ENCODE measurements at regions not wholly inside any gene's neighbourhood (a gene's known extent, or its start where the extent isn't known, plus 50 kb on each side); places are given as distances from the start of the nearest gene placed in this dataset.

DNA sequence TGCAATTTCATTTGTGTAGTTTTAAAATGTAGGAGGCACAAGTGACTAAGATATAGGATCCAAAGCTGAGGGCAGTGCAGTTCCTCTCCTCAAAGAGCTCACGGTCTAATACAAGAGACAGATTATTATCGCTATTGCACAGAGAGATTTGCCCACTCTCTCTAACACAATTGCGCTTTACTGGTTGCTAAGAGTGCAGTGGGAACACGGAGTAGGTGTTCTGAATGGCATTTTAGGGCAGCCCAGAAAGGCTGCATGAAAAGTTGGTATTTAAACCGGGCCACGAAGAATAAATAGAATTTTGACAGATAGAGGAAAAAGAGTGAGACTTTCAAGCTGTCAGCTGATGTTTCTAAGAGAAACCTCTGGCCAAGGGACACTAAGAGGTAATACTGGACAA, 79.5 kb downstream of the BLID start:
- H3K4me3 Mint-ChIP-seq, result no peak overlapping the region
- no peaks in the 10 kb centered on the region for H3K4me1 Mint-ChIP-seq
- intact Hi-C loops (cut with DNase I, micrococcal nuclease), result no loop called here
- no peak for DNase-seq
- CTCF ChIA-PET, result no interaction called here
- H3K36me3 Mint-ChIP-seq (ENCODE audit: low read depth), result no peaks in the 10 kb centered on the region
- H3K27me3 Mint-ChIP-seq, result peaks cover 6% of the 10 kb centered on the region
- H3K9me3 Mint-ChIP-seq (ENCODE audit: low read depth), result no peaks in the 10 kb centered on the region
- ATAC-seq, result no peak
- no peak overlapping the region for H3K27ac Mint-ChIP-seq
- POLR2A ChIA-PET, result no interaction called here

DNA sequence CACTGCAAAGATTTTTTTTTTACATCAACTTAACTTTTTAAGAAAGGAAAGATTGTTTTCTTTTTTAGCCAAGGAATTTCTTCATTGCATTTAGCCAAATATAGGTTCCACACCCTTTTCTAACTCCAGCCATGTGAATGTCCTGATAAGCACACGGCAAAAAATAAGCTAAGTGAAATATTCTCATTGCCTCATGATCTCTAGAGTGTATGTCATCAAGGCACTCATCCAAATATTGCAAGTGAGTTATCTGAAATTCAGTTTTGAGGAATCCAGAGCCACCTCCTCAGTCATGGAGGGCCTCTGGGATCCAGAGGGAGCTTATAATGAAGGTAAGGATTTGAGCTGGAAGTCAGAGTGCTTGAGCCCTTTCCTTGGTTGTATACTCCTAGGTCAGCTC, 80.0 kb downstream of the BLID start:
- intact Hi-C loops (cut with DNase I, micrococcal nuclease), result no loop called here
- Mint-ChIP-seq H3K27ac (no peak overlapping the region), H3K27me3 (peaks cover 6% of the 10 kb centered on the region), H3K36me3 (ENCODE audit: low read depth) (no peaks in the 10 kb centered on the region), H3K4me1 (no peaks in the 10 kb centered on the region), H3K4me3 (no peak overlapping the region), H3K9me3 (ENCODE audit: low read depth) (no peaks in the 10 kb centered on the region)
- no peak for ATAC-seq
- no peak for DNase-seq
- ChIA-PET POLR2A (no interaction called here), CTCF (no interaction called here)

DNA sequence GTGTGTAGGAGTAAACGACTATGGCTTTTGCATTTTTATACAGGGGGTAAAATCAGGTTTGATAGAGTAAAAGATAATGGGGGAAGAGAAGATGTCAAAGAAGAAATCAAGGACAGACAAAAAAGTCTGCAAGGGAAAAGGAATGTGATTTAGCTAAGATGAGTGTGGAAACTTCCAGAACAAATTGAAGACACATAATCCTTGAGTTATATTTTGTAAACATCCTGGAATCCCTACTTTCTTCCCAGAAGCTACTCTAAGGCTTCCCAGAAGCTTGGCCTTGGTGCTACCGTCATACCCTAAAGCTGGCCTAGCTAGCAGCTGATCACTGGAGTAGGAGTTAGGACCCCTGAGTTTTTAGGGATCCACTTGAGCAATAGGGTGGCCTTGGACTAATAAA, 82.4 kb downstream of the BLID start:
- H3K4me3 Mint-ChIP-seq, result no peak overlapping the region
- no peaks in the 10 kb centered on the region for H3K4me1 Mint-ChIP-seq
- ATAC-seq, result no peak
- H3K27me3 Mint-ChIP-seq, result peaks cover 2% of the 10 kb centered on the region
- intact Hi-C loops (cut with DNase I, micrococcal nuclease), result no loop called here
- DNase-seq, result no peak
- H3K9me3 Mint-ChIP-seq (ENCODE audit: low read depth), result no peaks in the 10 kb centered on the region
- POLR2A ChIA-PET, result no interaction called here
- H3K36me3 Mint-ChIP-seq (ENCODE audit: low read depth), result no peaks in the 10 kb centered on the region
- CTCF ChIA-PET, result interaction anchor here (0.5 kb wide), 1 partner anchor 10 kb away, joined by 3 read pairs; no protein-coding TSS in a partner anchor
- H3K27ac Mint-ChIP-seq, result no peak overlapping the region

DNA sequence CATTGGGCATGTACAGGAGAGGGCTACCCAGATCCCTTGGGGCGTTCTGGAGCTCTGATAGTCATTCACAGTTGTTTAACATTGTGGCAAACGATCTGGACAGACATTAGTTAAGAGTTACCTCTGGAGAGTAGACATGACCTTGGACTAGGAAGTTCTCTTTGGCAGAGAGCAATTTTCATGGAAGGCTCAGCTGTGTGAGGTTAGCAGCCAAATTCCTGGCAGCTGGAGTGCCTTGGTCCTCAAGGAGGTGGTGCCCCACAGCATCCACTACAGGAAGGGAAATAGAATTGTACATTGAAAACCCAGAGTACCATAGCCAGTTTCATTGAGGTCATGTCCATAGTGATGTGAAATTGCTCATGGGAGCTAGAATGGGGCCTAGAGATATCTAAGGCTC, 82.8 kb downstream of the BLID start:
- peaks cover 5% of the 10 kb centered on the region for H3K27me3 Mint-ChIP-seq
- H3K9me3 Mint-ChIP-seq (ENCODE audit: low read depth), result no peaks in the 10 kb centered on the region
- ATAC-seq (no peak), DNase-seq (no peak)
- no peak overlapping the region for H3K4me3 Mint-ChIP-seq
- ChIA-PET CTCF (no interaction called here), POLR2A (no interaction called here)
- H3K27ac Mint-ChIP-seq, result no peak overlapping the region
- H3K36me3 Mint-ChIP-seq (ENCODE audit: low read depth), result no peaks in the 10 kb centered on the region
- H3K4me1 Mint-ChIP-seq, result no peaks in the 10 kb centered on the region
- intact Hi-C loops (cut with DNase I, micrococcal nuclease), result no loop called here

DNA sequence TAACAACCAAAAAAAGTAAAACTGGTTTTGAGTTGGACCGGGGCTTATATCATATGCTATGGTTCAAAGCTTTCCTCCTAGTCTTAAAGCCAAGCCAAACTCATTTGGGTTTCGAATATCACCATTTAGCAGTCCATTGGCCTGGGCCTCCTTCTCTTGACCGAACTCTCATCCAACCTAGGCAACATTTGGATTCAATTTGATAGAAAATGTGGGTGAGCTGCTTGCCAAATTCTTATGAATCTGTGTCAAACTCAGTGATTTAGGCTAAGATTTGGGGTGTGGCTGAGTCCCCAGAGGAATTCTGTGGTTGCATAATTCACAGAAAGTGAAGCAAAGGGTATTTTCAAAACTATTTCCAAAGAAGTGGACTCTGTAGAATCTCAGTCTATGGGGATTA, 83.7 kb downstream of the BLID start:
- no peak overlapping the region for H3K27ac Mint-ChIP-seq
- CTCF ChIA-PET, result no interaction called here
- H3K36me3 Mint-ChIP-seq (ENCODE audit: low read depth), result no peaks in the 10 kb centered on the region
- POLR2A ChIA-PET, result no interaction called here
- DNase-seq (no peak), ATAC-seq (no peak)
- H3K4me3 Mint-ChIP-seq, result no peak overlapping the region
- H3K27me3 Mint-ChIP-seq, result peaks cover 3% of the 10 kb centered on the region
- no peaks in the 10 kb centered on the region for H3K9me3 Mint-ChIP-seq (ENCODE audit: low read depth)
- intact Hi-C loops (cut with DNase I, micrococcal nuclease), result no loop called here
- no peaks in the 10 kb centered on the region for H3K4me1 Mint-ChIP-seq

DNA sequence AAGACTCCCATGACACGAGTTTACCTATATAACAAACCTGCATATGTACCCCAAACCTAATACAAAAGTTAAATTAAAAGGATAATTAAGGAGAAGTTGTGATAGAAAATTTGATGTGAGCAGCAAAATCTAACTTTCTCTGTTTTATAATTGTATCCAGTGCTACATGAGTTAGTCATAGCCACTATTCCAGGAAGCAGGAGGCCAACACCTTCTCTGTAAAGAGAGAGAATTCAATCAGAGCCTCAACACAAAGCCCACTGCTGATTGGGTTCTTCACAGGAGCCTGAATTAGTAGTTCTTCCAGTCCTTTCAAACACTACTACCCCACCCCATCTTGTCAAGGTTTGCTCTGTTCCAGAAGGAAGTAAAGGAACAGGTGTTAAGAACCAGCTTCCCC, 84.2 kb downstream of the BLID start:
- H3K27ac Mint-ChIP-seq, result no peak overlapping the region
- H3K9me3 Mint-ChIP-seq (ENCODE audit: low read depth), result no peaks in the 10 kb centered on the region
- no peak for ATAC-seq
- peaks cover 6% of the 10 kb centered on the region for H3K27me3 Mint-ChIP-seq
- H3K4me1 Mint-ChIP-seq, result no peaks in the 10 kb centered on the region
- ChIA-PET POLR2A (no interaction called here), CTCF (no interaction called here)
- DNase-seq, result no peak
- no peaks in the 10 kb centered on the region for H3K36me3 Mint-ChIP-seq (ENCODE audit: low read depth)
- no peak overlapping the region for H3K4me3 Mint-ChIP-seq
- intact Hi-C loops (cut with DNase I, micrococcal nuclease), result no loop called here

DNA sequence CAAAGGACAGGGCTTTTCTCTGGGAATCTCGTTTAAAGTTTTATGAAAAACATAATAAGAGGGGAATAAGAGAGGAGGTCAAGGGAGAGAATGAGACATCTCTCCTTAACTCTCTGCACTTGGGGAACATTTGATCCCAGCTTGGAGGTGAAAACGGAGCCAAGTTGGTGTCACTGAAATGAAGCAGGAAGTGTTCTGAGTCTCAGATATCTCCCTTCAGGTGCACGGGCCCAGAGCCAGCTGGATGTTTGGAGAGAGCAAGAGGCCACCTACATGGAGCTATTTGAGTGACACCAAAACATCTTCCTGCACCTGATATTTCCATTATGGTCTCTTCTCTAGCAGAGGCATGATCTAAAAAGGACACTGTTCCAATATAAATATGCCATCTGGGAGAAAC, 85.7 kb downstream of the BLID start:
- Mint-ChIP-seq H3K27ac (no peak overlapping the region), H3K36me3 (ENCODE audit: low read depth) (no peaks in the 10 kb centered on the region), H3K4me1 (no peaks in the 10 kb centered on the region), H3K9me3 (ENCODE audit: low read depth) (no peaks in the 10 kb centered on the region), H3K4me3 (no peak overlapping the region), H3K27me3 (peaks cover 10% of the 10 kb centered on the region)
- ATAC-seq (no peak), DNase-seq (no peak)
- CTCF ChIA-PET, result no interaction called here
- intact Hi-C loops (cut with DNase I, micrococcal nuclease), result no loop called here
- POLR2A ChIA-PET, result no interaction called here

DNA sequence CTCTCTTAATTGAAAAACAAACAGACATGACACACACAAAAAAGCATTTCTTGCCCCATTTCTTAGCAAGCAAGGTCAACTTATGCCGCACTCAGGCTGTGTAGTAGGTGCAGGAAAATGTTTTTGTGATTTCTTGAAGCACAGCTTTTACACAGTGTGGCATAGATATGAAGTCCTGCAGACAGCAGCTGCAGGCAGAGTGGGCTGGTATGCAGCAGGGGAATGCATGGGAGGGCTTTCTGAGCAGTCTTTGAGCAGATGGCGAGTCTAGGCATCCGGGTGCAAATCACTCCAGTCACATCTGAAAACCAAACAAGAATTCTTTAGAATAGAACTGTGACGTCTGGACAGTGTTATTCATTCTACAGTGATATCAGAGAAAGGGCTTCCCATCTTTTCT, 87.5 kb downstream of the BLID start:
- DNase-seq (no peak), ATAC-seq (no peak)
- no peak overlapping the region for H3K4me3 Mint-ChIP-seq
- H3K27me3 Mint-ChIP-seq, result peaks cover 10% of the 10 kb centered on the region
- no peaks in the 10 kb centered on the region for H3K36me3 Mint-ChIP-seq (ENCODE audit: low read depth)
- H3K27ac Mint-ChIP-seq, result no peak overlapping the region
- intact Hi-C loops (cut with DNase I, micrococcal nuclease), result no loop called here
- no peaks in the 10 kb centered on the region for H3K4me1 Mint-ChIP-seq
- CTCF ChIA-PET, result interaction anchor here (1.8 kb wide), 1 partner anchor 12 kb away, joined by 4 read pairs; no protein-coding TSS in a partner anchor
- no peaks in the 10 kb centered on the region for H3K9me3 Mint-ChIP-seq (ENCODE audit: low read depth)
- POLR2A ChIA-PET, result no interaction called here

DNA sequence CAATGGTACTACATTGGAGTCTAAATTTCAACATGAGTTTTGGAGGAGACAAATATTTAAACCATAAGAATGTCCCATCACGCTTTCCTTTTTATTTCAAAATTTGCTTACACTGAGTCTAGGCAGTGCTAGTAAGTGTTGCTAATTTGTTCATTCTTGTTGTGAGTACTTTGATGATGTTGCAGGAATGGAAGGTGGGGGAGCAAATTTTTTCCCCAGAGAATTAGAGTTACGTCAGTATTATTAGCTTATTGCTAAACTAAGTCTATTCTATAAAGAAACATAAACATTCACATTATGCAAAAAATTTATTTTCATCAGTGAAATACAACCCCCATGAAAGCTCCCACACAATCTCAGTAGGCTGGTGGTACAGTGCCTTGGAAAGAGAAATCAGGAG, 88.0 kb downstream of the BLID start:
- no peak overlapping the region for H3K4me3 Mint-ChIP-seq

DNA sequence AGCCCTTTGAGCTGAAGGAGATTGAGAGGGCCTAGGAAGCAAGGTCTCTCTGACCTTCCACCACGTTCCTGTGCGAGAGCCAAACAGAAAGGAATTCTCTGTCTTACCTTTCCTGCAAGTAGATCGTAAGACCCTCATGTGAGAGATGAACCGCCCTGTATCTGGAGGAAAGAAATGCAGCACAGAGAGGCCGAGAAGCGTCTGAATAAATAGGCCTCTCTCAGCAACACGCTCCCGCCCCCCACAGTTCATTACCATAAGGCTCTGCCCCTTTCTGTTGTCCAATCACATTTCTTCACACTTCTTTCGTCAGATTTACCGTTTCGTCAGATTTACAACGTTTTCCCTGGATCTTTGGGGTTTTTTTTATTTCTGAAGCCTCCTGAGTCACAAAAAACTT, 90.3 kb downstream of the BLID start:
- POLR2A ChIA-PET, result no interaction called here
- no peak for DNase-seq

More for the DNA sequence above, 88.0 kb downstream of the BLID start:
- ChIA-PET POLR2A (no interaction called here), CTCF (interaction anchor here (1.8 kb wide), 1 partner anchor 13 kb away, joined by 4 read pairs; no protein-coding TSS in a partner anchor)
- no peaks in the 10 kb centered on the region for H3K36me3 Mint-ChIP-seq (ENCODE audit: low read depth)
- intact Hi-C loops (cut with DNase I, micrococcal nuclease), result no loop called here
- DNase-seq (no peak), ATAC-seq (no peak)
- H3K9me3 Mint-ChIP-seq (ENCODE audit: low read depth), result no peaks in the 10 kb centered on the region
- H3K27ac Mint-ChIP-seq, result no peak overlapping the region
- no peaks in the 10 kb centered on the region for H3K4me1 Mint-ChIP-seq
- H3K27me3 Mint-ChIP-seq, result peaks cover 10% of the 10 kb centered on the region

DNA sequence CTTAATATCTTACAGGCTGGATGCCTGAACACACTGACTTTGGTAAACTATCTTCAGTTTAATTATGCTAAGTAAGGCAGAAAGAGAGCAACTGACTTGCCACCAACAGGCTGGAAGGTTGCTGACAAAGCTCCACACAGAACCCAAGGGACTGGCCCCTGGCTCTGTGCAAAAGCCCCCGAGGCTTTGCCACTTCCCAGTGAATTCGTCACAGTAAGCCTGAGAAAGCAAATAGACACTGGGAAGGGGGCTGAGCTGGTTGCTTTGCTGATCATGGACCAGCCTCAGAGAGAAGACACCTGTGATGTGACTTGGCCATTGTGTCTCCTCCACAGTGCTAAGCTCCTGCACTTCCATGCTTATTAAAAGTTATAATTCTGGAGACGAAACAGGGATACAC, 91.7 kb downstream of the BLID start:
- no peak for DNase-seq

More for the DNA sequence above, 90.3 kb downstream of the BLID start:
- Mint-ChIP-seq H3K4me1 (no peaks in the 10 kb centered on the region), H3K36me3 (ENCODE audit: low read depth) (no peaks in the 10 kb centered on the region), H3K27me3 (peaks cover 16% of the 10 kb centered on the region), H3K27ac (no peak overlapping the region), H3K4me3 (no peak overlapping the region), H3K9me3 (ENCODE audit: low read depth) (no peaks in the 10 kb centered on the region)
- intact Hi-C loops (cut with DNase I, micrococcal nuclease), result no loop called here
- CTCF ChIA-PET, result interaction anchor here (0.6 to 0.9 kb wide), 3 partner anchors 21 to 652 kb away, joined by 3 read pairs; no protein-coding TSS in a partner anchor
- no peak for ATAC-seq

DNA sequence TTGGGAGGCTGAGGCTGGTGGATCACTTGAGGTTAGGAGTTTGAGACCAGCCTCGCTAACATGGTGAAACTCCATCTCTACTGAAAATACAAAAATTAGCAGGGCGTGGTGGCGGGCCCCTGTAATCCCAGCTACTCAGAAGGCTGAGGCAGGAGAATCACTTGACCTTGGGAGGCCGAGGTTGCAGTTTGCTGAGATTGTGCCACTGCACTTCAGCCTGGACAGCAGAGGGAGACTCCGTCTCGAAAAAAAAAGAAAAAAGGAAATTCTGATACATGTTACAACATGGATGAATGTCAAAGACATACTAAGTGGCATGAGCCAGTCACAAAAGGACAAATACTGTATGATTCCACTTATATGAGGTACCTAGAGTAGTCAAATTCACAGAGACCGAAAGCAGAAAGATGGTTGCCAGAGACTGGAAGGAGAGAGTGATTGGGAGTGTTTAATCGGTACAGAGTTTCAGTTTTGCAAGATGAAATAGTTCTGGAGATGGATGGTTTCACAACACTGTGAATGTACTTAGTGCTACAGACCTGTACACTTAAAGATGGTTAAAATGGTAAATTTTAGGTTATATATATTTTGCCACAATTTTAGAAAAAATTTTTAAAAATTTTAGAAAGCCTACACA, 92.3 kb downstream of the BLID start:
- intact Hi-C loops (cut with DNase I, micrococcal nuclease), result no loop called here
- no peak for DNase-seq
- Mint-ChIP-seq H3K36me3 (ENCODE audit: low read depth) (no peaks in the 10 kb centered on the region), H3K4me3 (no peak overlapping the region), H3K27ac (no peak overlapping the region), H3K9me3 (ENCODE audit: low read depth) (no peaks in the 10 kb centered on the region), H3K4me1 (no peaks in the 10 kb centered on the region), H3K27me3 (peaks cover 16% of the 10 kb centered on the region)
- ATAC-seq, result no peak
- POLR2A ChIA-PET, result no interaction called here
- CTCF ChIA-PET, result interaction anchor here (0.8 kb wide), 1 partner anchor 10 kb away, joined by 3 read pairs; no protein-coding TSS in a partner anchor

More for the DNA sequence above, 91.7 kb downstream of the BLID start:
- peaks cover 16% of the 10 kb centered on the region for H3K27me3 Mint-ChIP-seq
- H3K4me3 Mint-ChIP-seq, result no peak overlapping the region
- CTCF ChIA-PET, result no interaction called here
- intact Hi-C loops (cut with DNase I, micrococcal nuclease), result no loop called here
- POLR2A ChIA-PET, result no interaction called here
- no peak for ATAC-seq
- no peak overlapping the region for H3K27ac Mint-ChIP-seq
- no peaks in the 10 kb centered on the region for H3K36me3 Mint-ChIP-seq (ENCODE audit: low read depth)
- no peaks in the 10 kb centered on the region for H3K4me1 Mint-ChIP-seq
- no peaks in the 10 kb centered on the region for H3K9me3 Mint-ChIP-seq (ENCODE audit: low read depth)

DNA sequence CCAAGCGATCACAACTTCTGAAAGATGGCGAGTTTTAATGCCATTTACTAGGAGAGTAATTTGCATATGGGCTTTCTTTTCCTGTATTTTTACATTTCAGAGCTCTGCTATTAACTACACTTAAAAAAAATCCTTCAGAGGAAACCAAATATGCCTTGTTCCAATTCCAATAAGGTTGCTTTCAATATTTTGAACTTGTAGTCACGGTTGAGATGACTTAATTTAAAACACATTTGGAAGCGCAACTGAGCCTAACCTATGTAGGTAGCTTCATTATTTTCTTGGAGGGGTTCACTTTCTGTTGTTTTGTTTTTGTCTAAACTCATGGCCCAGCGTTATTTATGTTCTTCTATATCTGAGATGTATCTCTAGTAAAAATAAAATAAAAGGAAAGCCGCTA, 93.4 kb downstream of the BLID start:
- ChIA-PET CTCF (no interaction called here), POLR2A (no interaction called here)
- no peak overlapping the region for H3K4me3 Mint-ChIP-seq
- H3K36me3 Mint-ChIP-seq (ENCODE audit: low read depth), result no peaks in the 10 kb centered on the region
- ATAC-seq (no peak), DNase-seq (no peak)
- H3K4me1 Mint-ChIP-seq, result no peaks in the 10 kb centered on the region
- H3K27ac Mint-ChIP-seq, result no peak overlapping the region
- peaks cover 13% of the 10 kb centered on the region for H3K27me3 Mint-ChIP-seq
- intact Hi-C loops (cut with DNase I, micrococcal nuclease), result no loop called here
- H3K9me3 Mint-ChIP-seq (ENCODE audit: low read depth), result no peaks in the 10 kb centered on the region

Data from activated CD4-positive, alpha-beta T cell treated with anti-CD3 and anti-CD28 coated beads for 36 hours (primary cell).